Stimulated activated naive B cell treated with anti-CD40 and anti-IgM and Interleukin-4, amounts not matched to agents 10 μg/mL and 1 μg/mL and 100 μg/mL, for 72 hours (primary cell): ENCODE measurements at regions not wholly inside any gene's neighbourhood (a gene's known extent, or its start where the extent isn't known, plus 50 kb on each side); places are given as distances from the start of the nearest gene placed in this dataset.

Source experiments
- ATAC-seq, 2 donors: fragments of 150-1000 bp; cut with Tn5 transposase; replicated peaks; 2 replicates each; pipeline ENCODE4 v1.10.0; 2021; ENCODE audit warnings: moderate library complexity in 1 of 2
- DNase-seq: peaks from one replicate; pipeline ENCODE4 v3.0.0; 2021
- H3K27ac Mint-ChIP-seq: one replicate; pipeline ENCODE4 v1.8.0; 2022; ENCODE audit warnings: mild to moderate bottlenecking, mixed read lengths
- H3K27me3 Mint-ChIP-seq, 2 donors: one replicate each; pipeline ENCODE4 v1.8.0; 2022; ENCODE audit warnings: mixed read lengths in 2 of 2
- H3K36me3 Mint-ChIP-seq, 2 donors: one replicate each; pipeline ENCODE4 v1.8.0; 2022; ENCODE audit warnings: mixed read lengths in 2 of 2, mild to moderate bottlenecking in 1 of 2
- H3K4me1 Mint-ChIP-seq, 2 donors: one replicate each; pipeline ENCODE4 v1.8.0; 2022; ENCODE audit warnings: mixed read lengths in 2 of 2, mild to moderate bottlenecking in 1 of 2
- H3K4me3 Mint-ChIP-seq, 2 donors: one replicate each; pipeline ENCODE4 v1.8.0; 2022; ENCODE audit warnings: mild to moderate bottlenecking in 2 of 2, mixed read lengths in 2 of 2, moderate library complexity in 1 of 2
- H3K9me3 Mint-ChIP-seq, 2 donors: one replicate each; pipeline ENCODE4 v1.8.0; 2022; ENCODE audit warnings: mixed read lengths in 2 of 2, mild to moderate bottlenecking in 1 of 2

DNA sequence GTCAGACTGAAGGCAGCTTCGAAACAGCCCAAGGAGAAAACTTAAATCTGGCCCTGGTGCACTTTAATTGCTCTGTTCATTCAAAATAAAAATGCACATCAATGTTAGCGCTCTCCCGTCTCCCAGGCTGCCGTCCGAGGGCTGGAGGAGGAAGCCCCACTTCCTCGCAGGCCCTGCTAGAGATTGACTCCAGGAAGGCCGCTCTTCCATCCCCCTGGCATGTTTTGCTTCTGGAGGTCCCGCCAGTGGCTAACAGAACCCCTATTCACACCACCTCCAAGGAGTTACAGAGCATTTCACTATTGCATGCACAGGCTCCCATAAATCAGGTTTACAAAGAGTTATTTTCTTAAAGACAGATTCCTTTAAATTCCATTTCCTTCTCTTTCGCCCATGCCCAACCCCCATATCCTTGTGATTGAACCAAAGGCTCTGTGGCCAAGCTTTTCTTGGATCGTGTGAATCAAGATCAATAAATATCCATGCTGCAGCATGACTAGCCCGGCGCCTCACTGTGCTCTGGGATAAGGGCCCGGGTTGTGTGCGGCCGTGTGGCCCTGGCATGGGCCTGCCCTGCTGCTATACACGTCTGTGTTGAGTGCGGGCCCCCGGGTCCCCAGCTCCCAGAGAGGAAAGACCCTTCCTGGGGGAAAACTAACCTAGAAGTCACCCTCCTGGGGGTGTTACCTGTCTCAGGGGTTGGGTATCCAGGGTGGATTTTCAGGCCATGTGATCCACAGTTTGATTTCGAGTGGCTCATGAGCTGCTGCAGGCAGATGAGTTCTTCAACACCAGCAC lies 118.7 kb upstream of the GDF10 start:
- DNase-seq: no peak
- H3K36me3 Mint-ChIP-seq: no peaks in the 10 kb centered on the region
- no peaks in the 10 kb centered on the region for H3K27me3 Mint-ChIP-seq
- no peaks in the 10 kb centered on the region for H3K4me1 Mint-ChIP-seq
- H3K9me3 Mint-ChIP-seq: no peaks in the 10 kb centered on the region
- no peak overlapping the region for H3K4me3 Mint-ChIP-seq
- no peak overlapping the region for H3K27ac Mint-ChIP-seq
- ATAC-seq: no peak

DNA sequence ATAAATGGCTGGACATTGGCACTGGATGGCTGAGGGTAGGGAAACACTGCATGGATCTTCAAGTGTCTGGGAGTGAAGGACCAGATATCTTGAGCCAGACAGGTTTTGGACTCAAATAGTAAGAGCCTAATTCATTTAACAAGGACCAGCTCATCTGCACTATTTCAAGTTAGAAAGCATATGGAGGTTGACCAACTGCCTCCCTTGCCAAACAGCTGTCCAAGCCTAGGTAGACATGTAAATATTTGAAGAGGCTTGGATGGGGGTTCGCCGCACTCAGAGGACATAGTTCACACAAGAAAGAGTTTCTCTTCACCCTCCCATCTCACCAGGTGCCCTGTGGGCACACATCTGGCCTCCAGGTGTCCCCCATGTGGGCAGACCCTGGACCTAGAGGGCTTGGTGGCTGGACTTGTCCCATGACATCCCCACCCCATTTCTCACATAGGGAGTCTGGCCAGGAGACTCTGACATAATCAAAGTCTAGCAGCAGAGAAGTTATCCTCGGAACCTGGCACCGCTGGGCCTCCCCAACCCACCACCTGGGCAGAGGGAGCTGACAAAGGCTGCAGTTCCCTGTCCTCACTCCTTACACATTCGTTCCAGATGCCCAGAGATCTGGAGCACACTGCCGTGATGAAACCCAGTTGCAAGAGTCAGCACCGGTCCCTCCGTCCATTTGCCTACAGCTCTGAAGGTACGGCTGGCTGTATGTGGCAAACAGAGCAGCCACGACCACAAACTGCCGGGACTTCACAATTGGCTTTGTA lies 116.9 kb upstream of the GDF10 start:
- ATAC-seq: no peak
- DNase-seq: no peak
- Mint-ChIP-seq H3K27me3 (no peaks in the 10 kb centered on the region), H3K36me3 (no peaks in the 10 kb centered on the region), H3K27ac (no peak overlapping the region), H3K9me3 (no peaks in the 10 kb centered on the region), H3K4me1 (no peaks in the 10 kb centered on the region), H3K4me3 (no peak overlapping the region)

DNA sequence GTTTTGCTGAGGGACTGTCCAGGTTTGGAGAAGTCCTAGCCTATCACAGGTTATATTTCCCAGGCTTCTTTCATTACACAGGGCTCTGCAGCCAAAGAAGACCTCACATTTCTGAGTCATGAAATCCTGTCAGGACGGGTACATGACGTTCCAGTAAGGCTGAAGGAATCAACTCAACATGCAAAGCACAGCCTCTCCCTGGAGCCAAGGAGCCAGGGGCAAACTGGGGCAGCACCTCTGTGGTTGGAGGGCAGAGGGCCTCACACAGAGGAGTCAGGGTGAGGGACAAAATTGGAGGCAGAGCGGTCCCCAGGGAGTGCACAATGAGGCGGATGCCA lies 116.3 kb upstream of the GDF10 start:
- no peaks in the 10 kb centered on the region for H3K4me1 Mint-ChIP-seq
- no peak overlapping the region for H3K4me3 Mint-ChIP-seq
- DNase-seq: no peak
- no peaks in the 10 kb centered on the region for H3K27me3 Mint-ChIP-seq
- H3K27ac Mint-ChIP-seq: no peak overlapping the region
- ATAC-seq: no peak
- no peaks in the 10 kb centered on the region for H3K36me3 Mint-ChIP-seq
- H3K9me3 Mint-ChIP-seq: no peaks in the 10 kb centered on the region

DNA sequence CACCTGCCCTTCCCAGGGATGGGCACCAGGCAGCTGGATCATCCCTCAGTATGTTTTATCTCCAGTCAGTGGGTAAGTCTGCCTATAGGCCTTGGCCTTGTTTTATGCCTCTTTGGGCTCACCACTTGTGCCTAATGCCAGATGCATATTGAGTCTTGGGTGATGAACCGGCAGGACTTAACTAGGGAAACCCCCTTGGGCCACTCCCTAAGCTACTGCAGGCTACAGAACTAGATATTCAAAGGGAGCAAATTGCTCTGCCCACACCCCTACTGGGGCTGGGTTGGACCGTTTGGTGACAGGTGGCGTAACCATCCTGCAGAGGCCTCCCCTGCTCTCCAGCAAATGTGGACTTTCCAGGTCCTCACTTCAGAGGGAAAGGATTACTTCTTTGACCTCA lies 115.7 kb upstream of the GDF10 start:
- Mint-ChIP-seq H3K4me3 (no peak overlapping the region), H3K27ac (no peak overlapping the region), H3K4me1 (no peaks in the 10 kb centered on the region), H3K9me3 (no peaks in the 10 kb centered on the region), H3K36me3 (no peaks in the 10 kb centered on the region), H3K27me3 (no peaks in the 10 kb centered on the region)
- no peak for DNase-seq
- no peak for ATAC-seq

DNA sequence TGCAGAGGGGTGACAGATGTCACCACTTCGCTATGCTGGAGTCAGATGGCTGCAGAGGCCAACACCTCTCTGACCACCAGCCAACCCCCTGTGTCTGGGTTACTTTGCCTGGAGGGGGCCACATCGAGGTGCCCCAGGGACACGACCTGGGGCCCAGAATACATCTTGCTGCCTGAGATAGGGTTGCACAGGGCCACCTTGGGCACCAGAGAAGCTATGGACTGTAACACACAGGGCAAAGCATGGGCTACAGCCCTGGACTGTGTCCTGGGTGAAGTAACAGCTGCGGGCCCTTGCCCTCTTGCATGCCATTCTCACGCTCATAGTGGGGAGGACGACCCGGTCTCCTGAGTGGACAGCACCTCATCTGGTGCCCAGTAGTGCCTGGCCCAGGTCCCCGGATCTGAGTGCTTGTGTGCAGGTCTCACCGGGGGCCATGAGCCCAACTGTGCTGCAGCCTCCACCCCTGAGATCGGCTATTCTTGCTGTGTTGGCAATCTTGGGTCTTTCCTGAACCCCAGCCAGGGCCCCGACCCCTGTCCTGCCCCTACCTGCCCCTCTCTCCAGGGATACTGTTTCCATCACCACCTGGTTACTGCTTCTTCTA lies 115.2 kb upstream of the GDF10 start:
- no peak for ATAC-seq
- Mint-ChIP-seq H3K9me3 (no peaks in the 10 kb centered on the region), H3K4me1 (no peaks in the 10 kb centered on the region), H3K27ac (no peak overlapping the region), H3K4me3 (no peak overlapping the region), H3K27me3 (no peaks in the 10 kb centered on the region), H3K36me3 (no peaks in the 10 kb centered on the region)
- no peak for DNase-seq

DNA sequence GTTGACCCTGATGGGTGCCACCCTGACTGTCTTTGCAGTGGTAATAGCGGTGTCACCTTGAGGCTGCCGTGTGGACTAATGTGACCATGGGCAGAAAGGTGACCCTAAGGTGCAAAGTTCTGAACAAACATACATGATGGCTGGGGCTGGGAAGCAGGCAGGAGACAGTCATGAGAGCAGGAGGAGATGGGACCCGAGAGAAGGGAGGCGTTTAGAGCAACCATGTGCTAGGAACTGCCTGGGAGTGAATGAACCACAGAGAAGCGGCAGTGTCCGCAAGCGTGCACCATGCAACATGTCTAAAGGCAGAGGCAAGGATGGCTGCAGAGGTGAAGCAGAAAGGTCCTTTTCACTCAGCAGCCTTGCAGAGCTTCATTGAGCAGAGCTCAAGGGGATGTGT lies 113.1 kb upstream of the GDF10 start:
- DNase-seq: no peak
- no peaks in the 10 kb centered on the region for H3K4me1 Mint-ChIP-seq
- no peaks in the 10 kb centered on the region for H3K36me3 Mint-ChIP-seq
- no peak overlapping the region for H3K4me3 Mint-ChIP-seq
- no peaks in the 10 kb centered on the region for H3K9me3 Mint-ChIP-seq
- H3K27me3 Mint-ChIP-seq: no peaks in the 10 kb centered on the region
- H3K27ac Mint-ChIP-seq: no peak overlapping the region
- no peak for ATAC-seq

DNA sequence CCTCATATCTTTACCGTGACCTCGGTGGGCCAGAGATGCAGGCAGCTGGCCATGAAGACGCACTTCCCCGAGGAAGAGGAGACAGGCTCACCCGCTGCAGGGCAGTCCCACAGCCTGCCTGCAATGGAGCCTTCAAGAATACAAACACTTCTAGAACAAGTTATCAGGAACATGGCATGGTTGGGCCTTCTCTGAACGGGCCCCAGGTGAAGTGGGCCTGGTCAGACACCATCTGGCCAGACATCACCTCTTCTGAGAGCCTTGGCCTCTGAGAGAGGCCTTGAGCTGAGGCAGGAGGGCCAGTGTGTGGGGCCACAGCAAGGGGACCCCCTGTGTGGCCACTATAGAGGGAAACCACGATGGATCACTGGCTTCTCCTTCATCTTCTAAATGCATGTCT lies 112.4 kb upstream of the GDF10 start:
- Mint-ChIP-seq H3K4me1 (no peaks in the 10 kb centered on the region), H3K4me3 (no peak overlapping the region), H3K9me3 (no peaks in the 10 kb centered on the region), H3K36me3 (no peaks in the 10 kb centered on the region), H3K27me3 (no peaks in the 10 kb centered on the region), H3K27ac (no peak overlapping the region)
- no peak for DNase-seq
- ATAC-seq: no peak

DNA sequence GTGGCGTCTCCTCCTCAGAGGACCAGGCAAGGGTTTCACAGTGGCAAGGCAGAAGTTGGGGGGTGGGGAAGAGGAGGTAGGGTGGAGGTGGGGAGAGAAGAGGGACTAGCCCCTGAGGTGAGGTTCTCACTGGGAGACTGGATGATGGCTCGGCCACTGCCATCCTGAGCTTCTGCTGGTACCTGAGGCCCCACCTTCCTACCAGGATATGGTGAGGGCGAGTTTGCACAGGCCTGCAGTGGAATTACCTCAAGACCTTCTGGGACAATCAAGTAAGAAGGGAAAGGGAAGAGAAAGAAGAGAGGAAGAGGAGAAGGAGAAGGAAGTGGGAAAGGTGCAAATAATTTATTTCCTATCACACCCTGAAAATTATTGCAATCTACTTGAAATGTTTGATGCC lies 111.8 kb upstream of the GDF10 start:
- H3K4me1 Mint-ChIP-seq: no peaks in the 10 kb centered on the region
- ATAC-seq (no peak), DNase-seq (no peak)
- no peaks in the 10 kb centered on the region for H3K9me3 Mint-ChIP-seq
- no peak overlapping the region for H3K4me3 Mint-ChIP-seq
- H3K27ac Mint-ChIP-seq: no peak overlapping the region
- H3K36me3 Mint-ChIP-seq: no peaks in the 10 kb centered on the region
- no peaks in the 10 kb centered on the region for H3K27me3 Mint-ChIP-seq

DNA sequence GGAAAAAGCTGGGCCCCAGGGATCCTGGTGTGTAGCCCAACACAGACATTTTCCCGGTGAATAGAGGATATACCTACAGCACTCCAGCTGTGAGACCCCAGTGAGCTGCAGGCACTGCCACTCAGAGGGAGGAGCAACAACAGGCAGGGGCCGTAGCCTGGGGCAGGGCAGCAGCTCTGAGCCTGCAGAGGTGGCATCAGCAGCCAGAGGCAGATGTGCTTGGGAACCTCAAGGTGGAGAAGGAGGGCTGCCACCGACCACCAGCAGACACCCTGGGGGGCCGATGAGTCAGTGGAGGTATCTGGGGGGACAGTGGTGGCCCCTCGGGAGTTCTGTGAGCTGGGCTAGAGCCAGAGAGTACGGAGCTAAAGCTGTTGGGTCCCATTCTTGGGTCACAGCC lies 110.2 kb upstream of the GDF10 start:
- H3K36me3 Mint-ChIP-seq: no peaks in the 10 kb centered on the region
- no peak overlapping the region for H3K4me3 Mint-ChIP-seq
- no peaks in the 10 kb centered on the region for H3K9me3 Mint-ChIP-seq
- ATAC-seq (no peak), DNase-seq (no peak)
- no peaks in the 10 kb centered on the region for H3K4me1 Mint-ChIP-seq
- no peak overlapping the region for H3K27ac Mint-ChIP-seq
- no peaks in the 10 kb centered on the region for H3K27me3 Mint-ChIP-seq

DNA sequence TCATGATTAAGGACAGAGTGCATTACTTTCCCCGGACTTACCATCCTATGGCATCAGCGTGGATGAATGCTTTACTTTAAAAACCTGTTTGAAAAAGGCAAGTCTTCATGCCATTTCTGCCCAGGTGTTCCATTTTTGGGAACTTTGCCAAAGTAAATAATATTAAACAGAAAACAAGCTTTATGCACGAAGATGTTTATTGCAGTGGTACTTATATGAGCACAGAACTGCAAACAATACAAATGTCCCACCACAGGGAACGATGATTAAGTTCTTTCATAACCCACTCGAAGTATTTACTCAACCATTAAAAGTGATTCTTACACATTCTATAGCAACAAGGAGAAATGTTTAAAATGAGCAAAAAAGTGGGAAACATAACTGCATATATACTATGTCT lies 109.7 kb upstream of the GDF10 start:
- Mint-ChIP-seq H3K27me3 (no peaks in the 10 kb centered on the region), H3K4me1 (peaks cover 0 to 2% of the 10 kb centered on the region in 2 donors)
- no peak for ATAC-seq

DNA sequence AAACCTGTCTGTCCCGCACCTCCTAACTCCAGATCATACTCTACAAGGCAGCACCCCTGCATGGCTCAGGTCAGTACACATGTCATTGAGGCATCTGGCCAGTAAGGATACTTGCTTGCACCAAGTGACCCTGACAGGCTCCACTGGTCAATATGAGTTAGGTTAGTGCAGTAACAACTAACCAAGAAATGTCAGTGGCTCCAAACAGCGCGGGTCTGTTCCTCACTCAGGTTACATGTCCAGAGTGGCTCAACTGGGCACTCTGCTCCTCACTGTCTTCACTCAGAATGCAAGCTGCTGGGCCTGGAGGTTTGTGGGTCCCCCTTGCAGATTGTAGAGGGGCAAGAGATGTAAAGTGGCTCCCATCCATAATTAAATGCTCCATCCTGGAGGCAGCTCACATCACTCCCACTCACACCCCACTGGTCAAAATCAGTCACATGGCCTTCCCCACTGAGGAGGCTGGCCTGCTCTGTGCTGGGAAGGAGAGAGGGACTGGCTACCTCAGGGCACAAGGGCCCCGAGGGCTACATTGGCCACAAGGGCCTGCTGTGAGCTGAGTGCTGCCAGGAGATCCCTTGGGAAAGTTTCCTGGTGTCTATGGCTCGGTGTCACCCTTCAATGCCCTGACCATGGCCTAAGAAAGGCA lies 109.1 kb upstream of the GDF10 start:
- Mint-ChIP-seq H3K27ac (no peak overlapping the region), H3K4me3 (no peak overlapping the region), H3K9me3 (no peaks in the 10 kb centered on the region), H3K36me3 (no peaks in the 10 kb centered on the region), H3K27me3 (no peaks in the 10 kb centered on the region), H3K4me1 (peaks cover 0 to 2% of the 10 kb centered on the region in 2 donors)
- ATAC-seq: no peak
- no peak for DNase-seq

More for the DNA sequence above, 109.7 kb upstream of the GDF10 start:
- DNase-seq: no peak
- Mint-ChIP-seq H3K27ac (no peak overlapping the region), H3K9me3 (no peaks in the 10 kb centered on the region), H3K36me3 (no peaks in the 10 kb centered on the region), H3K4me3 (no peak overlapping the region)

DNA sequence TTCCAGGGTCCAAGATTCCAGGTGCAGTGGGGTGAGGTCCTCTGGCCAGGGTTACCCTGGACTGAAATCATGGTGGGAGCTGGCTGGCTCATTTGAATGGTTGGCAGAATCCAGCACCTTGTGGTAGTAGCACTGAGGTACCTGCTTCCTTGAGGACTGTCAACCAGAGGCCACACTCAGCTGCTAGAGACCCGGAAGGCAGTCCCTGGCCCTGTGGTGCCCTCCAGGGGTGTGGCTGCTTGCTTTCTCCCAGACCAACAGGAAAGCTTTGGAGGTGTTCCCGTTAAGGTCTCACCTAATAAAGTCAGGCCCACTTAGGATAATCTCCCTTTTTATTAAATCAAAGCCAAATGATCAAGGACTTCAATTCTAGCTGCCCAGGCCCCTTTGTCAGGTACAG lies 107.7 kb upstream of the GDF10 start:
- H3K27me3 Mint-ChIP-seq: no peaks in the 10 kb centered on the region

DNA sequence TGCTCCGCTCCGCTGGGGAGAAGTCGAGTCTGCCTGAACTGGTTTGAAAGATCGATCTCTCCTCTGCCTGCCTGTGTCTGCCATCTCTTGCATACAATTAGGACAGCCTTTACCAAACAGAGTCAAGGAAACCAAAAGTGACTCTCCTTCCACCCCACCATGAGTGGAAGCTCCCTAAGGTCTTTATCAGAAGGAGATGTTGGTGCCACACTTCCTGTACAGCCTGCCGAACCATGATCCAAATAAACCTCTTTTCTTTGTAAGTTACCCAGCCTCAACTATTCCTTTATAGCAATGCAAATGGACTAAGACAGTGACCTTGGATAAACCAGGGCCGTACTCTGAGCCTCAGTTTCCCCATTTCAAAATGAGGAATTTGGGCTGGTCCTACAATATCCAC lies 106.3 kb upstream of the GDF10 start:
- no peak for DNase-seq
- H3K27me3 Mint-ChIP-seq: no peaks in the 10 kb centered on the region
- no peaks in the 10 kb centered on the region for H3K36me3 Mint-ChIP-seq
- no peaks in the 10 kb centered on the region for H3K9me3 Mint-ChIP-seq
- no peak for ATAC-seq
- H3K4me1 Mint-ChIP-seq: peaks cover 0 to 2% of the 10 kb centered on the region in 2 donors
- no peak overlapping the region for H3K4me3 Mint-ChIP-seq
- H3K27ac Mint-ChIP-seq: no peak overlapping the region

More for the DNA sequence above, 107.7 kb upstream of the GDF10 start:
- no peak overlapping the region for H3K4me3 Mint-ChIP-seq
- no peak for DNase-seq
- peaks cover 0 to 2% of the 10 kb centered on the region in 2 donors for H3K4me1 Mint-ChIP-seq
- H3K27ac Mint-ChIP-seq: no peak overlapping the region
- no peak for ATAC-seq
- H3K9me3 Mint-ChIP-seq: no peaks in the 10 kb centered on the region
- no peaks in the 10 kb centered on the region for H3K36me3 Mint-ChIP-seq

DNA sequence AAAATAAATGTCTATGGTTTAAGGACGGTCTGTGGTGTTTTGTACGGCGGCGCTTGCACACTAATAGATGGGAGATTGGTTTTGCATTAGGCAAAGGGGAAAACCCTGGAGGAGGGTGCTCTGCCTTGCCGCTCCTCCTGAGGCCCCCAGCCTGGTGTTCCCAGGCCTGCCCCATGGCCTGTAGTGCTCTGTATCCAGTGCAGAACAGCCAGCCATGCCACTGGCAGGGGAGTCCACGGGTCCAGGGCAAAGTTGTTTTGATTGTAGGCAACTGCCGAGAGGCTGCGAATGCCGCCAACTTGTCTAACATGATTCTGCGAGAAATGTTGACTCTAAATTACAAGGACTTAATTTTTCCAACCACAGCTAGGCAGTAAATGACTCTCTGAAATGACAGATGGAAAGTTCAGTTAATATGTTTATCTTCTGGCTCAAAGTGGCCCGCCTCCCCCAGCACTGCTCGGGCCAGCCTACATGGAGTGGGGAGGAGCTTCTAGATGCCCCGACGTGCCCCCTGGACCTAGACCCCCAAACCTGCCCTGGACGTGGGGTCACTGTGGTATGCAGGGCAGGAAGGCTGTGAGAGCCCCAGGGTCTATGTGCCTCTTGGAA lies 104.6 kb upstream of the GDF10 start:
- peak; percentile 44 to 67 for ATAC-seq
- H3K27ac Mint-ChIP-seq: no peak overlapping the region
- peaks cover 0 to 2% of the 10 kb centered on the region in 2 donors for H3K4me1 Mint-ChIP-seq
- no peak overlapping the region for H3K4me3 Mint-ChIP-seq
- H3K9me3 Mint-ChIP-seq: no peaks in the 10 kb centered on the region
- H3K27me3 Mint-ChIP-seq: no peaks in the 10 kb centered on the region
- DNase-seq: no peak
- no peaks in the 10 kb centered on the region for H3K36me3 Mint-ChIP-seq
